HG03378 (cell line): ENCODE measurements at regions not wholly inside any gene's neighbourhood (a gene's known extent, or its start where the extent isn't known, plus 50 kb on each side); places are given as distances from the start of the nearest gene placed in this dataset.

Source experiments
- ATAC-seq: cut with Tn5 transposase; IDR thresholded peaks from one replicate; pipeline ENCODE4 v1.9.1; 2021; ENCODE audit warnings: mild to moderate bottlenecking, moderate library complexity; ENCODE audit not compliant: unreplicated experiment

- ATAC-seq = no peak
Measured at GRCh38 chr1:219289171-219289570, 115.5 kb downstream of the LYPLAL1 start.

- no peak for ATAC-seq
Measured at GRCh38 chr1:219283541-219283940, 109.9 kb downstream of the LYPLAL1 start.

GRCh38 chr1:219281831-219282230 lies 108.2 kb downstream of the LYPLAL1 start:
- no peak for ATAC-seq

GRCh38 chr1:219279017-219279770 lies 105.5 kb downstream of the LYPLAL1 start:
- ATAC-seq = no peak

- ATAC-seq = no peak
Measured at GRCh38 chr1:219278288-219278687, 104.6 kb downstream of the LYPLAL1 start.

GRCh38 chr1:219277304-219278105 lies 103.8 kb downstream of the LYPLAL1 start:
- ATAC-seq = no peak

GRCh38 chr1:219276049-219276738 lies 102.5 kb downstream of the LYPLAL1 start:
- no peak for ATAC-seq

- ATAC-seq = no peak
Measured at GRCh38 chr1:219273088-219273686, 99.5 kb downstream of the LYPLAL1 start.

GRCh38 chr1:219271818-219272535 lies 98.3 kb downstream of the LYPLAL1 start:
- ATAC-seq = no peak

GRCh38 chr1:219269171-219269570 lies 95.5 kb downstream of the LYPLAL1 start:
- ATAC-seq = no peak

GRCh38 chr1:219266524-219266923 lies 92.8 kb downstream of the LYPLAL1 start:
- ATAC-seq = no peak

- ATAC-seq = no peak
Measured at GRCh38 chr1:219265026-219265515, 91.4 kb downstream of the LYPLAL1 start.

GRCh38 chr1:219264561-219264960 lies 90.9 kb downstream of the LYPLAL1 start:
- ATAC-seq = no peak
